Hepatocyte (in vitro differentiated cells): ENCODE measurements at regions not wholly inside any gene's neighbourhood (a gene's known extent, or its start where the extent isn't known, plus 50 kb on each side); places are given as distances from the start of the nearest gene placed in this dataset.

Experiments used
- DNase-seq: peaks from one replicate; pipeline ENCODE4 v3.0.0-alpha.2; 2016; ENCODE audit warnings: low spot score
- H2AFZ ChIP-seq: fragments of 200-600 bp; sonication (generic); 2 replicates; pipeline ENCODE4 v1.6.0; 2016; ENCODE audit warnings: antibody characterized with exemption, mild to moderate bottlenecking
- H3K27ac ChIP-seq: fragments of 200-600 bp; sonication (generic); 2 replicates; pipeline ENCODE4 v1.5.1; 2016; ENCODE audit warnings: mild to moderate bottlenecking
- H3K27me3 ChIP-seq: fragments of 200-600 bp; sonication (generic); 2 replicates; pipeline ENCODE4 v1.6.1; 2016
- H3K36me3 ChIP-seq: fragments of 200-600 bp; sonication (generic); replicated peaks from 2 replicates; pipeline ENCODE4 v1.5.1; 2016; ENCODE audit warnings: low read depth; ENCODE audit not compliant: insufficient read depth
- H3K4me1 ChIP-seq: fragments of 200-600 bp; sonication (generic); 2 replicates; pipeline ENCODE4 v1.5.1; 2016; ENCODE audit warnings: mild to moderate bottlenecking, moderate library complexity; ENCODE audit not compliant: insufficient read depth
- H3K4me2 ChIP-seq: fragments of 200-600 bp; sonication (generic); 2 replicates; pipeline ENCODE4 v1.6.0; 2016
- H3K4me3 ChIP-seq: fragments of 200-600 bp; sonication (generic); 2 replicates; pipeline ENCODE4 v1.5.1; 2016; ENCODE audit warnings: mild to moderate bottlenecking
- H3K79me2 ChIP-seq: fragments of 200-600 bp; sonication (generic); 2 replicates; pipeline ENCODE4 v1.6.0; 2017; ENCODE audit warnings: mild to moderate bottlenecking
- H3K9me2 ChIP-seq: fragments of 200-600 bp; sonication (generic); replicated peaks from 2 replicates; pipeline ENCODE4 v1.6.0; 2017; ENCODE audit warnings: mild to moderate bottlenecking; ENCODE audit not compliant: insufficient read depth
- H3K9me3 ChIP-seq: fragments of 200-600 bp; sonication (generic); 2 replicates; pipeline ENCODE4 v1.5.1; 2016; ENCODE audit warnings: low read depth, mild to moderate bottlenecking
- H4K20me1 ChIP-seq: fragments of 200-600 bp; sonication (generic); 2 replicates; pipeline ENCODE4 v1.6.0; 2016; ENCODE audit warnings: mild to moderate bottlenecking; ENCODE audit not compliant: insufficient read depth, poor library complexity, severe bottlenecking
- CTCF ChIP-seq: fragments of 200-600 bp; sonication (generic); IDR thresholded peaks from 2 replicates; pipeline ENCODE4 v1.5.1; 2016; ENCODE audit warnings: antibody characterized with exemption, mild to moderate bottlenecking; ENCODE audit not compliant: poor library complexity
- EZH2 ChIP-seq: fragments of 200-600 bp; sonication (generic); IDR thresholded peaks from 2 replicates; pipeline ENCODE4 v1.6.1; 2016; ENCODE audit warnings: antibody characterized with exemption, mild to moderate bottlenecking, borderline replicate concordance
- EZH2phosphoT487 ChIP-seq: fragments of 200-600 bp; sonication (generic); IDR thresholded peaks from one replicate; pipeline ENCODE4 v1.6.1; 2018; ENCODE audit warnings: antibody characterized with exemption, mild to moderate bottlenecking, low read depth, moderate library complexity; ENCODE audit not compliant: unreplicated experiment, severe bottlenecking
- WGBS: methylation state at CpG from one replicate; pipeline ENCODE4 v1.1.6; 2016; ENCODE audit warnings: low lambda C conversion rate; ENCODE audit errors: missing lambda C conversion rate; 5-methylcytosine and 5-hydroxymethylcytosine counted together

- Histone ChIP-seq H3K27ac (no peak overlapping the region), H2AFZ (no peak overlapping the region), H3K9me3 (no peaks in the 10 kb centered on the region), H3K79me2 (no peaks in the 10 kb centered on the region), H3K4me3 (no peak overlapping the region), H3K4me1 (no peaks in the 10 kb centered on the region), H4K20me1 (no peaks in the 10 kb centered on the region), H3K27me3 (no peaks in the 10 kb centered on the region), H3K36me3 (no peaks in the 10 kb centered on the region), H3K4me2 (no peak overlapping the region), H3K9me2 (no peaks in the 10 kb centered on the region)
- WGBS = 76% methylated on average over 2 of the region's 2 CpGs
- DNase-seq = no peak
- TF ChIP-seq EZH2 (no peak), EZH2phosphoT487 (no peak), CTCF (no peak)
Observed at GRCh38 chr9:73536403-73536802, 384.7 kb downstream of the ANXA1 start.

DNA sequence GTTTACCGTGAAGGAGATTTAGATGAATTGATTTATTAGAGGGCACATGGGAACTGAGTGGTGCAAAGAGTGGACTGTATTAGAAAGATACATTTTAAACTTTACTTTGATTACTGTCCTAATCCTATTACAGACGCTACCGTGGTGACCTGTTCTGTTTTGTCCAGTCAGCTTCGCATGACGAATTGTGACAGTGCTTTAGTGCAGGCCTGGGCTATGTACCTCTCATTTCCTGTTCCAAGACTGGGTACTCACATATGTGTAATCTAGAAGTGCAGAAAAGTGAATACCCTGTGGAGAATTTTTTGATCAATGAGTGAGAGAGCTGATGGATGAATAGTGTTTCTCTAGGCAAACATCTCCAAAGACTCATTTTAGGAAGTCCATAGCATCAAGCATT is 385.9 kb downstream of the ANXA1 start:
- Histone ChIP-seq H3K4me1 (no peaks in the 10 kb centered on the region), H3K9me3 (no peaks in the 10 kb centered on the region), H3K27ac (no peak overlapping the region), H3K79me2 (no peaks in the 10 kb centered on the region), H3K4me3 (no peak overlapping the region), H3K4me2 (no peak overlapping the region), H2AFZ (no peak overlapping the region), H3K36me3 (no peaks in the 10 kb centered on the region), H3K27me3 (no peaks in the 10 kb centered on the region), H3K9me2 (no peaks in the 10 kb centered on the region), H4K20me1 (no peaks in the 10 kb centered on the region)
- TF ChIP-seq EZH2phosphoT487 (no peak), EZH2 (no peak), CTCF (no peak)
- no peak for DNase-seq
- 73% methylated on average over 5 of the region's 5 CpGs for WGBS

GRCh38 chr9:73539881-73540390 is 388.3 kb downstream of the ANXA1 start:
- 49% methylated on average over 7 of the region's 7 CpGs for WGBS
- H3K4me1 ChIP-seq = no peaks in the 10 kb centered on the region
- TF ChIP-seq EZH2phosphoT487 (no peak), EZH2 (no peak), CTCF (no peak)
- no peak overlapping the region for H3K27ac ChIP-seq
- H3K4me2 ChIP-seq = no peak overlapping the region
- no peaks in the 10 kb centered on the region for H3K9me2 ChIP-seq
- H3K36me3 ChIP-seq = no peaks in the 10 kb centered on the region
- no peak overlapping the region for H2AFZ ChIP-seq
- no peaks in the 10 kb centered on the region for H3K79me2 ChIP-seq
- H4K20me1 ChIP-seq = no peaks in the 10 kb centered on the region
- no peak overlapping the region for H3K4me3 ChIP-seq
- no peak for DNase-seq
- H3K9me3 ChIP-seq = no peaks in the 10 kb centered on the region
- no peaks in the 10 kb centered on the region for H3K27me3 ChIP-seq

- Histone ChIP-seq H3K27ac (no peak overlapping the region), H4K20me1 (no peaks in the 10 kb centered on the region), H2AFZ (no peak overlapping the region), H3K36me3 (no peaks in the 10 kb centered on the region), H3K4me2 (no peak overlapping the region), H3K4me1 (no peaks in the 10 kb centered on the region), H3K27me3 (no peaks in the 10 kb centered on the region), H3K4me3 (no peak overlapping the region), H3K9me2 (no peaks in the 10 kb centered on the region), H3K9me3 (no peaks in the 10 kb centered on the region), H3K79me2 (no peaks in the 10 kb centered on the region)
- 44% methylated on average over 2 of the region's 2 CpGs for WGBS
- no peak for DNase-seq
- TF ChIP-seq EZH2phosphoT487 (no peak), CTCF (no peak), EZH2 (no peak)
Observed at GRCh38 chr9:73541923-73542322, 390.3 kb downstream of the ANXA1 start.
